Esophagus squamous epithelium (tissue), 4 donors: ENCODE measurements at regions not wholly inside any gene's neighbourhood (a gene's known extent, or its start where the extent isn't known, plus 50 kb on each side); places are given as distances from the start of the nearest gene placed in this dataset.

ENCODE experiments used
- POLR2A ChIP-seq, 4 donors: fragments of 450-650 bp; IDR thresholded peaks; one replicate each; pipeline ENCODE4 v1.6.1; 2017; ENCODE audit warnings: antibody characterized with exemption in 4 of 4, mild to moderate bottlenecking in 4 of 4, moderate library complexity in 3 of 4
- TF ChIP-seq, protein P1 (sequence below), 6 experiments: fragments of 450-650 bp in 4 of 6; fragments of 200-600 bp in 2 of 6; sonication (generic) in 2 of 6; IDR thresholded peaks; one replicate each; pipeline ENCODE4 v1.5.1; 2016 to 2019; ENCODE audit warnings: antibody characterized with exemption in 6 of 6, mild to moderate bottlenecking in 4 of 6, moderate library complexity in 4 of 6

DNA sequence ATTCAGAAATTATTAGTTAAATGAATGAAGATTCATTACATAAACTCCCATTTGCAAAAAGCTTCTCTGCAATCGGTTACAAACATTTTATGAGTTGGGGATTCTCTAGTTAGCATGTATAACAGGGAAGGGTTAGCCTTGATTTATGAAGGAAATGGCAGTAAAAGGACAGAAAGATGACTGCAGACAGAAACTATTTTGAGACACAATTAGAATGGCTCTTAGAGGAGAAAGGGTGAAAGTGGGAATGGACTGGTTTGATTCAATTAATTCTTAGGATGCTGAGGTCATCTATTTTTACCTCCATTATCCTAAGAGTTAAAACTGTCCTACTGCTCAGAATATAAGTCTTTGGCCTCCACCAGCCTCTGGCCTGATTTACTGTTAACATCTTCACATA is 250.8 kb upstream of the DLGAP1 start:
- TF ChIP-seq, protein P1, sequence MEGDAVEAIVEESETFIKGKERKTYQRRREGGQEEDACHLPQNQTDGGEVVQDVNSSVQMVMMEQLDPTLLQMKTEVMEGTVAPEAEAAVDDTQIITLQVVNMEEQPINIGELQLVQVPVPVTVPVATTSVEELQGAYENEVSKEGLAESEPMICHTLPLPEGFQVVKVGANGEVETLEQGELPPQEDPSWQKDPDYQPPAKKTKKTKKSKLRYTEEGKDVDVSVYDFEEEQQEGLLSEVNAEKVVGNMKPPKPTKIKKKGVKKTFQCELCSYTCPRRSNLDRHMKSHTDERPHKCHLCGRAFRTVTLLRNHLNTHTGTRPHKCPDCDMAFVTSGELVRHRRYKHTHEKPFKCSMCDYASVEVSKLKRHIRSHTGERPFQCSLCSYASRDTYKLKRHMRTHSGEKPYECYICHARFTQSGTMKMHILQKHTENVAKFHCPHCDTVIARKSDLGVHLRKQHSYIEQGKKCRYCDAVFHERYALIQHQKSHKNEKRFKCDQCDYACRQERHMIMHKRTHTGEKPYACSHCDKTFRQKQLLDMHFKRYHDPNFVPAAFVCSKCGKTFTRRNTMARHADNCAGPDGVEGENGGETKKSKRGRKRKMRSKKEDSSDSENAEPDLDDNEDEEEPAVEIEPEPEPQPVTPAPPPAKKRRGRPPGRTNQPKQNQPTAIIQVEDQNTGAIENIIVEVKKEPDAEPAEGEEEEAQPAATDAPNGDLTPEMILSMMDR (IDR thresholded peaks at IDR 0.05) = no peak
- TF ChIP-seq POLR2A (IDR thresholded peaks at IDR 0.05) = no peak
